ENCODE measurements at regions not wholly inside any gene's neighbourhood (a gene's known extent, or its start where the extent isn't known, plus 50 kb on each side); places are given as distances from the start of the nearest gene placed in this dataset.

GRCh38 chr16:58906981-58907715 is 173.0 kb upstream of the GOT2 start:
- Histone ChIP-seq H3K4me2 (ENCODE audit: low read length) (no peak overlapping the region), H3K36me3 (ENCODE audit: low read depth, low read length) (no peaks in the 10 kb centered on the region), H3F3A (ENCODE audit: low read length, unreplicated experiment) (no peaks in the 10 kb centered on the region), H3K4me3 (ENCODE audit: low read length) (no peak overlapping the region), H3K27ac (ENCODE audit: low read length) (no peak overlapping the region), H3K9me2 (replicated peaks; ENCODE audit: low read length) (no peaks in the 10 kb centered on the region), H3K9me3 (ENCODE audit: low read length) (no peaks in the 10 kb centered on the region), H2AFZ (ENCODE audit: low read length) (no peak overlapping the region), H3K9ac (ENCODE audit: low read length) (no peak overlapping the region), H4K20me1 (ENCODE audit: low read length) (no peaks in the 10 kb centered on the region), H3K79me2 (ENCODE audit: low read length) (no peaks in the 10 kb centered on the region), H3K27me3 (ENCODE audit: low read length) (peaks cover 4% of the 10 kb centered on the region; the same call in 1 of the 2 replicates), H3K4me1 (ENCODE audit: insufficient read depth, low read length) (no peaks in the 10 kb centered on the region)
- ATAC-seq (no peak), DNase-seq (no peak)
- POLR2A ChIA-PET (ENCODE audit: unreplicated experiment), result no interaction called here
- no TSS peak for BruUV-seq (replicated peaks)
- intact Hi-C loops (cut with micrococcal nuclease), result no loop called here
- TF ChIP-seq, protein P1, sequence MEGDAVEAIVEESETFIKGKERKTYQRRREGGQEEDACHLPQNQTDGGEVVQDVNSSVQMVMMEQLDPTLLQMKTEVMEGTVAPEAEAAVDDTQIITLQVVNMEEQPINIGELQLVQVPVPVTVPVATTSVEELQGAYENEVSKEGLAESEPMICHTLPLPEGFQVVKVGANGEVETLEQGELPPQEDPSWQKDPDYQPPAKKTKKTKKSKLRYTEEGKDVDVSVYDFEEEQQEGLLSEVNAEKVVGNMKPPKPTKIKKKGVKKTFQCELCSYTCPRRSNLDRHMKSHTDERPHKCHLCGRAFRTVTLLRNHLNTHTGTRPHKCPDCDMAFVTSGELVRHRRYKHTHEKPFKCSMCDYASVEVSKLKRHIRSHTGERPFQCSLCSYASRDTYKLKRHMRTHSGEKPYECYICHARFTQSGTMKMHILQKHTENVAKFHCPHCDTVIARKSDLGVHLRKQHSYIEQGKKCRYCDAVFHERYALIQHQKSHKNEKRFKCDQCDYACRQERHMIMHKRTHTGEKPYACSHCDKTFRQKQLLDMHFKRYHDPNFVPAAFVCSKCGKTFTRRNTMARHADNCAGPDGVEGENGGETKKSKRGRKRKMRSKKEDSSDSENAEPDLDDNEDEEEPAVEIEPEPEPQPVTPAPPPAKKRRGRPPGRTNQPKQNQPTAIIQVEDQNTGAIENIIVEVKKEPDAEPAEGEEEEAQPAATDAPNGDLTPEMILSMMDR (conservative IDR thresholded peaks at IDR 0.05; ENCODE audit: low read depth, low read length), result no peak
- no peak for TF ChIP-seq EZH2 (IDR thresholded peaks at IDR 0.05; ENCODE audit: low read length, unreplicated experiment)
- TF ChIP-seq EZH2phosphoT487 (IDR thresholded peaks at IDR 0.05; ENCODE audit: borderline replicate concordance, low read length), result no peak
- CTCF ChIA-PET, result no interaction called here

- H3F3A ChIP-seq (ENCODE audit: low read length, unreplicated experiment), result no peaks in the 10 kb centered on the region
- TF ChIP-seq EZH2 (IDR thresholded peaks at IDR 0.05; ENCODE audit: low read length, unreplicated experiment) (no peak), EZH2phosphoT487 (IDR thresholded peaks at IDR 0.05; ENCODE audit: borderline replicate concordance, low read length) (no peak)
- TF ChIP-seq, protein P1 (conservative IDR thresholded peaks at IDR 0.05; ENCODE audit: low read depth, low read length), result no peak
- ChIA-PET POLR2A (ENCODE audit: unreplicated experiment) (no interaction called here), CTCF (no interaction called here)
- no peak overlapping the region for H2AFZ ChIP-seq (ENCODE audit: low read length)
- no peaks in the 10 kb centered on the region for H4K20me1 ChIP-seq (ENCODE audit: low read length)
- H3K27ac ChIP-seq (ENCODE audit: low read length), result no peak overlapping the region
- no TSS peak for BruUV-seq (replicated peaks)
- no peaks in the 10 kb centered on the region for H3K9me3 ChIP-seq (ENCODE audit: low read length)
- H3K9me2 ChIP-seq (replicated peaks; ENCODE audit: low read length), result no peaks in the 10 kb centered on the region
- no peak overlapping the region for H3K4me3 ChIP-seq (ENCODE audit: low read length)
- ATAC-seq (no peak), DNase-seq (no peak)
- no peaks in the 10 kb centered on the region for H3K4me1 ChIP-seq (ENCODE audit: insufficient read depth, low read length)
- no peak overlapping the region for H3K4me2 ChIP-seq (ENCODE audit: low read length)
- H3K36me3 ChIP-seq (ENCODE audit: low read depth, low read length), result no peaks in the 10 kb centered on the region
- no peaks in the 10 kb centered on the region for H3K27me3 ChIP-seq (ENCODE audit: low read length)
- no peaks in the 10 kb centered on the region for H3K79me2 ChIP-seq (ENCODE audit: low read length)
- intact Hi-C loops (cut with micrococcal nuclease), result no loop called here
- H3K9ac ChIP-seq (ENCODE audit: low read length), result no peak overlapping the region
Measured at GRCh38 chr16:58904291-58904690, 170.2 kb upstream of the GOT2 start.

- intact Hi-C loops (cut with micrococcal nuclease), result no loop called here
- H3F3A ChIP-seq (ENCODE audit: low read length, unreplicated experiment), result no peaks in the 10 kb centered on the region
- POLR2A ChIA-PET (ENCODE audit: unreplicated experiment), result no interaction called here
- TF ChIP-seq, protein P1 (conservative IDR thresholded peaks at IDR 0.05; ENCODE audit: low read depth, low read length), result no peak
- TF ChIP-seq EZH2 (IDR thresholded peaks at IDR 0.05; ENCODE audit: low read length, unreplicated experiment) (no peak), EZH2phosphoT487 (IDR thresholded peaks at IDR 0.05; ENCODE audit: borderline replicate concordance, low read length) (no peak)
- DNase-seq (no peak), ATAC-seq (no peak)
- no peaks in the 10 kb centered on the region for H3K9me3 ChIP-seq (ENCODE audit: low read length)
- H3K4me1 ChIP-seq (ENCODE audit: insufficient read depth, low read length), result no peaks in the 10 kb centered on the region
- no peaks in the 10 kb centered on the region for H3K9me2 ChIP-seq (replicated peaks; ENCODE audit: low read length)
- H4K20me1 ChIP-seq (ENCODE audit: low read length), result no peaks in the 10 kb centered on the region
- no peaks in the 10 kb centered on the region for H3K79me2 ChIP-seq (ENCODE audit: low read length)
- no peak overlapping the region for H3K4me2 ChIP-seq (ENCODE audit: low read length)
- no peaks in the 10 kb centered on the region for H3K36me3 ChIP-seq (ENCODE audit: low read depth, low read length)
- no peak overlapping the region for H3K9ac ChIP-seq (ENCODE audit: low read length)
- no peak overlapping the region for H3K4me3 ChIP-seq (ENCODE audit: low read length)
- H3K27ac ChIP-seq (ENCODE audit: low read length), result no peak overlapping the region
- no peaks in the 10 kb centered on the region for H3K27me3 ChIP-seq (ENCODE audit: low read length)
- H2AFZ ChIP-seq (ENCODE audit: low read length), result no peak overlapping the region
- CTCF ChIA-PET, result no interaction called here
- no TSS peak for BruUV-seq (replicated peaks)
Measured at GRCh38 chr16:58889516-58889915, 155.4 kb upstream of the GOT2 start.

Data from PC-3 (cell line).